ENCODE measurements at regions not wholly inside any gene's neighbourhood (a gene's known extent, or its start where the extent isn't known, plus 50 kb on each side); places are given as distances from the start of the nearest gene placed in this dataset.

DNA sequence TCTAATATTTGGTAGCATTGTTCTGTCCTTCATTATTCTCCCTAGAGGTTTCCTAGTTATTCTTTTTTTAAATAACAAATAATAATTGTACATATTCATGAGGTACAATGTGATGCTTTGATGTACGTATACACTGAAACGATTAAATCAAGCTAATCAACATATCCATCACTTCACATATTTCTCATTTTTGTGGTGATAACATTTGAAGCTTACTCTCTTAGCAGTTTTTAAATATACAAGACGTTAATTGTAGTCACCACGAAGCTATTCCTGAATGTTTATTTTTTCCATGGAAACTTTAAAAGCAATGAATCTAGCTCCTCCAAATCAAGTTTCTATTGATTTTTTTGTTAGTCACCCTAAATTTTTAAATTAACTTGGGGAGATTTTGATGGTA is 81.1 kb upstream of the PRNP start (continued):
- TF ChIP-seq SIN3A (conservative IDR thresholded peaks at IDR 0.05 in 1 of 2, IDR thresholded peaks at IDR 0.05 in 1 of 2; ENCODE audit: low read depth in 1 of 2, low read length in 2 of 2), result no peak
- TF ChIP-seq KDM4A (IDR thresholded peaks at IDR 0.05; ENCODE audit: low read depth, low read length, severe bottlenecking), result no peak

Measured in H1 (cell line).